OCI-LY1 (cell line): ENCODE measurements at regions not wholly inside any gene's neighbourhood (a gene's known extent, or its start where the extent isn't known, plus 50 kb on each side); places are given as distances from the start of the nearest gene placed in this dataset.
A peak's percentile ranks its signal among the peaks of the same experiment; 100 is the strongest.

Experiments
- H2AFZ ChIP-seq: fragments of 200-600 bp; sonication (generic), shearing (Covaris generic); 2 replicates; pipeline ENCODE4 v1.6.0; 2014; ENCODE audit warnings: antibody characterized with exemption, mild to moderate bottlenecking, low read length
- H3F3A ChIP-seq: fragments of 200-600 bp; sonication (generic), shearing (Covaris generic); 2 replicates; pipeline ENCODE4 v1.6.0; 2014; ENCODE audit warnings: mild to moderate bottlenecking, antibody characterized with exemption, low read length, moderate library complexity; ENCODE audit not compliant: insufficient read depth
- H3K27ac ChIP-seq: fragments of 200-600 bp; sonication (generic); 2 replicates; pipeline ENCODE4 v1.5.1; 2014; ENCODE audit warnings: low read length, mixed run types, mild to moderate bottlenecking, low read depth; ENCODE audit not compliant: poor library complexity, severe bottlenecking
- H3K27me3 ChIP-seq: fragments of 200-600 bp; sonication (generic); 2 replicates; pipeline ENCODE4 v1.6.0; 2014; ENCODE audit warnings: antibody characterized with exemption, mild to moderate bottlenecking, low read length, moderate library complexity; ENCODE audit not compliant: insufficient read depth
- H3K36me3 ChIP-seq: fragments of 200-600 bp; sonication (generic); 2 replicates; pipeline ENCODE4 v1.6.1; 2014; ENCODE audit warnings: mild to moderate bottlenecking, antibody characterized with exemption, low read length, moderate library complexity, mixed read lengths; ENCODE audit not compliant: insufficient read depth
- H3K4me1 ChIP-seq: fragments of 200-600 bp; sonication (generic); 2 replicates; pipeline ENCODE4 v1.5.1; 2014; ENCODE audit warnings: mild to moderate bottlenecking, low read length, moderate library complexity; ENCODE audit not compliant: insufficient read depth, severe bottlenecking
- H3K4me2 ChIP-seq: fragments of 200-600 bp; sonication (generic), shearing (Covaris generic); 2 replicates; pipeline ENCODE4 v1.6.1; 2014; ENCODE audit warnings: low read length
- H3K4me3 ChIP-seq: fragments of 200-600 bp; sonication (generic); 2 replicates; pipeline ENCODE4 v1.5.1; 2014; ENCODE audit warnings: low read length, low read depth, mild to moderate bottlenecking, mixed read lengths; ENCODE audit not compliant: poor library complexity, severe bottlenecking
- H3K79me2 ChIP-seq: fragments of 200-600 bp; shearing (Covaris generic); 2 replicates; pipeline ENCODE4 v1.6.1; 2016; ENCODE audit warnings: mixed run types, low read length, mixed read lengths; ENCODE audit not compliant: insufficient read depth
- H3K9ac ChIP-seq: fragments of 200-600 bp; sonication (generic), shearing (Covaris generic); 2 replicates; pipeline ENCODE4 v1.6.1; 2014; ENCODE audit warnings: mild to moderate bottlenecking, low read length, mixed read lengths
- H3K9me2 ChIP-seq: fragments of 200-600 bp; sonication (generic), shearing (Covaris generic); 2 replicates; pipeline ENCODE4 v1.6.1; 2014; ENCODE audit warnings: low read depth, mild to moderate bottlenecking, low read length, mixed read lengths
- H3K9me3 ChIP-seq: fragments of 200-600 bp; shearing (Covaris generic); 2 replicates; pipeline ENCODE4 v1.6.1; 2014; ENCODE audit warnings: low read length, mixed read lengths
- H4K20me1 ChIP-seq: fragments of 200-600 bp; sonication (generic), shearing (Covaris generic); 2 replicates; pipeline ENCODE4 v1.6.0; 2016; ENCODE audit warnings: mild to moderate bottlenecking, low read length; ENCODE audit not compliant: insufficient read depth
- CTCF ChIP-seq: fragments of 200-600 bp; sonication (generic), shearing (Covaris generic); IDR thresholded peaks from 2 replicates; pipeline ENCODE4 v1.5.1; 2017; ENCODE audit warnings: mild to moderate bottlenecking, antibody characterized with exemption, low read length, moderate library complexity, mixed read lengths
- EZH2 ChIP-seq: fragments of 200-600 bp; sonication (generic), shearing (Covaris generic); IDR thresholded peaks from 2 replicates; pipeline ENCODE4 v1.8.0; 2017; ENCODE audit warnings: borderline replicate concordance, mixed run types, mild to moderate bottlenecking, antibody characterized with exemption, low read length, moderate library complexity, mixed read lengths

GRCh38 chr1:177569476-177569875 is 398.7 kb downstream of the BRINP2 start:
- TF ChIP-seq EZH2, result no peak
- H3K27ac ChIP-seq, result no peak overlapping the region

GRCh38 chr1:177568622-177569021 is 397.9 kb downstream of the BRINP2 start:
- no peaks in the 10 kb centered on the region for H3K79me2 ChIP-seq
- H3K36me3 ChIP-seq, result no peaks in the 10 kb centered on the region
- H4K20me1 ChIP-seq, result no peaks in the 10 kb centered on the region
- H3K4me2 ChIP-seq, result no peak overlapping the region
- no peaks in the 10 kb centered on the region for H3K9me2 ChIP-seq
- no peaks in the 10 kb centered on the region for H3K9me3 ChIP-seq
- H3K9ac ChIP-seq, result no peak overlapping the region
- H3K4me1 ChIP-seq, result no peaks in the 10 kb centered on the region
- no peak overlapping the region for H3K27ac ChIP-seq
- no peak overlapping the region for H3K4me3 ChIP-seq
- H3K27me3 ChIP-seq, result no peaks in the 10 kb centered on the region
- TF ChIP-seq EZH2 (no peak), CTCF (peak; percentile 39)
- no peak overlapping the region for H2AFZ ChIP-seq
- no peaks in the 10 kb centered on the region for H3F3A ChIP-seq

More at GRCh38 chr1:177569476-177569875, 398.7 kb downstream of the BRINP2 start:
- H3K9me3 ChIP-seq, result no peaks in the 10 kb centered on the region
- no peaks in the 10 kb centered on the region for H3K79me2 ChIP-seq
- no peak overlapping the region for H3K4me3 ChIP-seq
- H3F3A ChIP-seq, result no peaks in the 10 kb centered on the region
- H3K27me3 ChIP-seq, result no peaks in the 10 kb centered on the region
- no peak overlapping the region for H3K4me2 ChIP-seq
- H3K9me2 ChIP-seq, result no peaks in the 10 kb centered on the region
- H3K36me3 ChIP-seq, result no peaks in the 10 kb centered on the region
- no peaks in the 10 kb centered on the region for H3K4me1 ChIP-seq
- H2AFZ ChIP-seq, result no peak overlapping the region
- no peak overlapping the region for H3K9ac ChIP-seq
- no peaks in the 10 kb centered on the region for H4K20me1 ChIP-seq

- no peak overlapping the region for H3K4me3 ChIP-seq
- no peaks in the 10 kb centered on the region for H3K9me2 ChIP-seq
- TF ChIP-seq EZH2, result no peak
- no peak; the same call in 1 of the 2 replicates for TF ChIP-seq CTCF
- H3K4me2 ChIP-seq, result no peak overlapping the region
- no peaks in the 10 kb centered on the region for H3F3A ChIP-seq
- no peaks in the 10 kb centered on the region for H3K4me1 ChIP-seq
- no peaks in the 10 kb centered on the region for H3K36me3 ChIP-seq
- no peak overlapping the region for H3K27ac ChIP-seq
- H3K9ac ChIP-seq, result no peak overlapping the region
- H2AFZ ChIP-seq, result no peak overlapping the region
- no peaks in the 10 kb centered on the region for H4K20me1 ChIP-seq
- no peaks in the 10 kb centered on the region for H3K27me3 ChIP-seq
- no peaks in the 10 kb centered on the region for H3K79me2 ChIP-seq
- H3K9me3 ChIP-seq, result no peaks in the 10 kb centered on the region
These were observed 396.6 kb downstream of the BRINP2 start for GRCh38 chr1:177567393-177567792.

GRCh38 chr1:177566495-177566894 is 395.7 kb downstream of the BRINP2 start:
- Histone ChIP-seq H3F3A (no peaks in the 10 kb centered on the region), H3K27ac (no peak overlapping the region), H3K79me2 (no peaks in the 10 kb centered on the region), H3K27me3 (no peaks in the 10 kb centered on the region), H3K4me2 (no peak overlapping the region), H3K9me2 (no peaks in the 10 kb centered on the region), H3K4me3 (no peak overlapping the region), H3K36me3 (no peaks in the 10 kb centered on the region), H4K20me1 (no peaks in the 10 kb centered on the region), H3K4me1 (no peaks in the 10 kb centered on the region), H3K9me3 (no peaks in the 10 kb centered on the region), H3K9ac (no peak overlapping the region), H2AFZ (no peak overlapping the region)
- TF ChIP-seq CTCF (no peak), EZH2 (no peak)
